NT2/D1 (cell line): ENCODE measurements at regions not wholly inside any gene's neighbourhood (a gene's known extent, or its start where the extent isn't known, plus 50 kb on each side); places are given as distances from the start of the nearest gene placed in this dataset.

ENCODE experiments used
- YY1 ChIP-seq: IDR thresholded peaks from 2 replicates; pipeline ENCODE4 v1.6.1; 2011; ENCODE audit not compliant: insufficient read length, insufficient read depth
- ZNF274 ChIP-seq: IDR thresholded peaks from 2 replicates; pipeline ENCODE4 v1.6.1; 2011; ENCODE audit warnings: mild to moderate bottlenecking, low read depth, low read length

DNA sequence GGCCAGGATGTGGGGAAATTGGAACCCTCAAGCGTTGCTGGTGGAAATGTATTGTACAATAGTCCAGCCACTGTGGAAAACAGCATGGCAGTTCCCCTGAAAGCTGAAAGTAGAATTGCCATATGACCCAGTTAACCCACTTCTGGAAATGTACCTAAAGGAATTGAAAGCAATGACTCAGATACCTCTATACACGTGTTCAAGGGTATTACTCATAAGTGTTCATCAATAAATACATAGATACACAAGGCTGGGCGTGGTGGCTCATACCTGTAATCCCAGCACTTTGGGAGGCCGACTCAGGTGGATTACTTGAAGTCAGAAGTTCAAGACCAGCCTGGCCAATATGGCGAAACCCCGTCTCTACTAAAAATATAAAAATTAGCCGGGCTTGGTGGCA lies 71.9 kb upstream of the IRS2 start:
- TF ChIP-seq YY1 (no peak), ZNF274 (no peak)
